NT2/D1 (cell line): ENCODE measurements at regions not wholly inside any gene's neighbourhood (a gene's known extent, or its start where the extent isn't known, plus 50 kb on each side); places are given as distances from the start of the nearest gene placed in this dataset.

Experiments
- DNase-seq: peaks from one replicate; pipeline ENCODE4 v3.0.0-alpha.2; 2011; ENCODE audit warnings: low read depth, low spot score
- H3K27me3 ChIP-seq: 2 replicates; pipeline ENCODE4 v1.6.0; 2011; ENCODE audit warnings: mild to moderate bottlenecking; ENCODE audit not compliant: insufficient read length, insufficient read depth
- H3K36me3 ChIP-seq: 2 replicates; pipeline ENCODE4 v1.6.1; 2011; ENCODE audit warnings: mild to moderate bottlenecking, low read length, mixed read lengths; ENCODE audit not compliant: insufficient read depth, insufficient read length
- H3K4me1 ChIP-seq: 2 replicates; pipeline ENCODE4 v1.5.1; 2011; ENCODE audit not compliant: insufficient read depth, insufficient read length
- H3K4me3 ChIP-seq: 2 replicates; pipeline ENCODE4 v1.5.1; 2011; ENCODE audit warnings: low read depth; ENCODE audit not compliant: insufficient read length
- H3K9ac ChIP-seq: 2 replicates; pipeline ENCODE4 v1.6.0; 2011; ENCODE audit warnings: low read depth; ENCODE audit not compliant: insufficient read length
- H3K9me3 ChIP-seq: 2 replicates; pipeline ENCODE4 v1.5.1; 2011; ENCODE audit warnings: mild to moderate bottlenecking, low read length; ENCODE audit not compliant: insufficient read depth
- SUZ12 ChIP-seq: IDR thresholded peaks from 2 replicates; pipeline ENCODE4 v1.6.1; 2011; ENCODE audit not compliant: insufficient read length, insufficient read depth; ENCODE audit errors: extremely low read depth
- YY1 ChIP-seq: IDR thresholded peaks from 2 replicates; pipeline ENCODE4 v1.6.1; 2011; ENCODE audit not compliant: insufficient read length, insufficient read depth
- ZNF274 ChIP-seq: IDR thresholded peaks from 2 replicates; pipeline ENCODE4 v1.6.1; 2011; ENCODE audit warnings: mild to moderate bottlenecking, low read depth, low read length

DNA sequence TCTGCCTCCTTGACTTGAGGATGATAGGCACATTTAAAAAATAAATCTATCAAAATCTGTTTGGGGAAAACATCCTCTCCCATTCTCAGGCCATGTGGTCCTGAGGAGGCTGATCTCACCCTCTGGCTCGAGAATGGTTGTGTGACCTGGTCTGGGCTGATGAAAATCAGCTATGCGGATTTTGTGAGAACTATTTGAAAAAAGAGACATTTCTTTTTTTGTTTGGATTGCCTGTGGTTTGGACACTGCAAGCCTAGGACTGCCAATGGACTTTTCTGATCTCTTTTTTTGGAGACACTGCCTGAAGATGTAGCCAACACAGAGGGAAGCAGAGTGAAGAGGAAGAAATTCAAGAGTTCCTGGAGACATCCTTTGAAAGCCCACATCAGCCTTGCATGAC is 145.9 kb downstream of the HS3ST3B1 start:
- no peaks in the 10 kb centered on the region for H3K36me3 ChIP-seq
- no peak overlapping the region for H3K4me3 ChIP-seq
- DNase-seq: no peak
- no peaks in the 10 kb centered on the region for H3K27me3 ChIP-seq
- no peak overlapping the region for H3K9ac ChIP-seq
- TF ChIP-seq YY1: no peak
- TF ChIP-seq ZNF274: no peak
- no peak for TF ChIP-seq SUZ12
- H3K9me3 ChIP-seq: no peaks in the 10 kb centered on the region
- H3K4me1 ChIP-seq: no peaks in the 10 kb centered on the region

DNA sequence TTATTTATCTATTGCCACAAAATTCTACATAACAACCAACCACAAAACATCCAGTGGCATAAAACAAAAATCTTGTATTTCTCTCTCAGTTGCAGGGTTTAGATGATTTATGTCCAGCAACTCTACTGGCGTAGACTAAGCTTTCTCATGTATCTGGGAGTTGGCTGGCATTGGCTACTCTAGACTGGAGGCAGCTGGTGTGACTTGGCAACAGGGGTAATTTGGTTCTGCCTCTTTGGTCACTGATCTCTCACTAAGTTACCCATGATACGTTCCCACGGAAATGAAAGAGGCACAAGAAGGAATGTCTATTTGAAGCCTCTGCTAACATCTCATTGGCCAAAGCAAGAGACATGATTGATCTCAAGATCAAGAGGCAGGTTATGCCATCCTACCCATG is 144.0 kb downstream of the HS3ST3B1 start:
- H3K27me3 ChIP-seq: no peaks in the 10 kb centered on the region
- no peak for TF ChIP-seq ZNF274
- TF ChIP-seq SUZ12: no peak
- TF ChIP-seq YY1: no peak
- H3K9ac ChIP-seq: no peak overlapping the region
- no peak for DNase-seq
- no peaks in the 10 kb centered on the region for H3K9me3 ChIP-seq
- H3K36me3 ChIP-seq: no peaks in the 10 kb centered on the region
- no peaks in the 10 kb centered on the region for H3K4me1 ChIP-seq
- H3K4me3 ChIP-seq: no peak overlapping the region

DNA sequence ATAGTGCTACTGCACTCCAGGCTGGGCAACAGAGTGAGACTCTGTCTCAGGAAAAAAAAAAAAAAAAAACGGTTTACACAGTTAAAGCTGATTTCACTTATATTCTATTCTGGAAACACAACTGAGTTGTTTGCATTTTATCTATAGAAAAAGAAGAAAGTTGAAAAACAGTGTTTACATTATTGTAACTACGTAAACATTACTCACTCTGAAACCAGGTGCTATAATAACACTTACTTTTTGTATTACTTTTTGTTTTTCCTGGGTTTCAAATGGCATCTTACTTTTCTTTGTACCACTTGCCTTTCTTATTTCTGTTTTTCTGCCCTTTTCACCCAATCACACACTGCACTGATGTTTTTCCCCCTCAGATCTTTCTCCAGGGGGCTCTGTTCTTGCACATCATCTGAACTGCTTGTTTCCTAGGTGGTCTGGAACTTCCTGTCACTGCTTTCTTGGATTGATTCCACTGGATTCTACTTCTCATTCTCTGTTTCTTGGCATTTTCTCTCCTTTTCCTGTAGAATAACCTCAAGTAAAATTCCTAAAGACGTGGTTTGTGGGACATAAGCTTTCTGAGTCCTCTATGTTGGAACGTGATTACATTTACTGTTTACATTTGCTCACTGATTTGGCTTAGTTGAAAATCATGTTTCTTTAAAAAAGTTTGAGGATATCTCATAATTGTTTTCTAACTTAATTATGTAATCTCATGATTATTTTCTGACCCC is 142.1 kb downstream of the HS3ST3B1 start:
- Histone ChIP-seq H3K27me3 (no peaks in the 10 kb centered on the region), H3K4me1 (no peaks in the 10 kb centered on the region), H3K9ac (no peak overlapping the region), H3K36me3 (no peaks in the 10 kb centered on the region), H3K4me3 (no peak overlapping the region), H3K9me3 (no peaks in the 10 kb centered on the region)
- TF ChIP-seq YY1 (no peak), SUZ12 (no peak), ZNF274 (no peak)
- no peak for DNase-seq

DNA sequence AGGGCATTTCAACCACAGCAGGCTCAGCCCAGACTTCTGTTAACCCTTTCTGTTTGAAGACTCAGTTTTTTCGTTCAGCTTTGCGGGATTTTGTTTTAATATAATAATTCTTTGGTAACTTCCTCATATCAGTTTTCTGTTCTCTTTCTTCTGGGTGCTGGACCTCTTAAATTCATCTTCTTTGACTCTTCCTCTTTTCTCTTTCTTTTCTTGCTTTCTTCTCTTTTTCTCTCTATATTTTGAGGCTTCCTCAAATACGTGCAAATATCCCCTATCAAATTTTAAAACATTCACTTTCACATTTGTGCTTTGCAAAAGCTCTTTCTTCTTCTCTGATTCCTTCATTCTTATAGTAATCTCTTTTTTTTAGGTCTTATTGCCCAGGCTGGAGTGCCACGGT is 136.3 kb downstream of the HS3ST3B1 start:
- no peak for TF ChIP-seq ZNF274
- TF ChIP-seq YY1: no peak
- no peak for TF ChIP-seq SUZ12
- Histone ChIP-seq H3K27me3 (no peaks in the 10 kb centered on the region), H3K4me1 (no peaks in the 10 kb centered on the region), H3K4me3 (no peak overlapping the region), H3K9me3 (no peaks in the 10 kb centered on the region), H3K9ac (no peak overlapping the region), H3K36me3 (no peaks in the 10 kb centered on the region)
- DNase-seq: no peak

DNA sequence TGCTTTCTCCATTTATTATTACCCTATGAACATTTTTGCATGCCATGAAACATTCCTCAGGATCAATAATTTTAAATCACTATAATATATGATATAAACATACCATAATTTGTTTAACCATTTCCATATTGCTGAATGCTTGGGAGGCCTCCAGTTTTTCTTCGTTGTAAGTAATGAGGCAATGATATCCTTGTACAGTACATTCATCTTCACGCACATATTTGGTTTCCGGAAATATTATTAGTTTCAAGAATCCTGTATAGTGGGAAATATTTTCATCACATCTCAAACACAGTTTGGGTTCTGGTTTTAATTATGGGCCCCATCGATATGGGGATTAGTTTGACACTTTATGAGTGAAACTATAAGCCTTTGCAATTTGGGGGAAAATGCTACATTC is 135.4 kb downstream of the HS3ST3B1 start:
- TF ChIP-seq SUZ12 (no peak), YY1 (no peak), ZNF274 (no peak)
- Histone ChIP-seq H3K27me3 (no peaks in the 10 kb centered on the region), H3K36me3 (no peaks in the 10 kb centered on the region), H3K9me3 (no peaks in the 10 kb centered on the region), H3K4me1 (no peaks in the 10 kb centered on the region), H3K9ac (no peak overlapping the region), H3K4me3 (no peak overlapping the region)
- no peak for DNase-seq

DNA sequence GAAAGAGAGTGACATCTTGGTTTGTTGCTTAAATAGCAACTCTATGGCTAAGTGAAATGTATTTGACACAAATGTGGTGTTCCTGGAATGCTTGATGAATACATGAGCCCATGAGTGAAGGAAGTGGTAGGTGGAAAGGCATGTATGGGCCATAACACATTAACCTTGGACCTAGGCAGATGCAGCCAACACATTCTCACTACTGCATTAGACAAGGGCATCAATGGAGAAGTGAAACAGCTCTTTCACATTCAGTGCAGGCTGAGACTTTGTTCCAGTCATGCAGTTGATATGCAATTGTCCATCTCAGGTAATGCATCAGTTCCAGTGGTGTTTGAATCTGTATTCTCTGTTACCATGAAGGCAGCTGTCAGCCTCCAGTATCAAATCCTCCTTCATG is 133.6 kb downstream of the HS3ST3B1 start:
- Histone ChIP-seq H3K27me3 (no peaks in the 10 kb centered on the region), H3K9ac (no peak overlapping the region), H3K9me3 (no peaks in the 10 kb centered on the region), H3K36me3 (no peaks in the 10 kb centered on the region), H3K4me3 (no peak overlapping the region), H3K4me1 (no peaks in the 10 kb centered on the region)
- no peak for DNase-seq
- TF ChIP-seq YY1: no peak
- TF ChIP-seq SUZ12: no peak
- no peak for TF ChIP-seq ZNF274

DNA sequence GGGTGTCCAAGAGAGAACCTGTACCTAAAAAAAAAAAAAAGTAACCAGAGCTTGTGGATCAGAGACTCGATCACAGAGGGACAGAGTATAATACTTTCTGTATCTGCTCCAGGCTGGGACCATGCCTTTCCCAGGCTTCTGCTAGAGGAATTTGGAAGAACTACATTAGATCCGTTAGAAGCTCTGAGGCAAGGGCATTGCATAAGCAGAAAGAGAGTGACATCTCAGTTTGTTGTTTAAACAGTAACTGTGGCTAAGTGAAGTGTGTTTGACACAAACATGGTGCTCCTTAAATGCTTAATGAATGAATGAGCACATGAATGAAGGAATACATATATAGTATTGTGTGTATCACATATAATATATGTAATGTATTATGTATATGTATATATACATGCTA is 131.2 kb downstream of the HS3ST3B1 start:
- Histone ChIP-seq H3K27me3 (no peaks in the 10 kb centered on the region), H3K4me1 (no peaks in the 10 kb centered on the region), H3K9me3 (no peaks in the 10 kb centered on the region), H3K9ac (no peak overlapping the region), H3K4me3 (no peak overlapping the region), H3K36me3 (no peaks in the 10 kb centered on the region)
- DNase-seq: no peak
- TF ChIP-seq SUZ12: no peak
- no peak for TF ChIP-seq YY1
- TF ChIP-seq ZNF274: no peak
